H1 (cell line): ENCODE measurements at regions not wholly inside any gene's neighbourhood (a gene's known extent, or its start where the extent isn't known, plus 50 kb on each side); places are given as distances from the start of the nearest gene placed in this dataset.
"Not testable (repeated sequence)": the region's sequence is repeated elsewhere in the genome, so short reads cannot be mapped to it uniquely, and the experiment has no call there.

Experiments used
- CTCF ChIA-PET: fragments of 300-600 bp; sonication (Branson Sonifier 250); formaldehyde crosslinking; loops from one replicate; lab custom pipeline; 2021; ENCODE audit not compliant: partially characterized antibody; lab: Charles Lee
- POLR2A ChIA-PET: fragments of 300-600 bp; sonication (Branson Sonifier 250); formaldehyde crosslinking; loops from one replicate; lab custom pipeline; 2021; ENCODE audit warnings: inconsistent platforms; ENCODE audit not compliant: partially characterized antibody; lab: Charles Lee
- DNase-seq, 2 experiments: peaks; one replicate each; pipeline versions ENCODE4 v3.0.0 to v3.0.0-alpha.2; 2010 to 2022; ENCODE audit warnings: low spot score in 2 of 2, low read depth in 1 of 2, mixed read lengths in 1 of 2
- FAIRE-seq: peaks from 2 replicates; lab custom pipeline; 2011; peaks lifted over from hg19 to GRCh38; lab: Jason Lieb, UNC
- H2AFZ ChIP-seq: 2 replicates; pipeline ENCODE4 v1.8.1; 2012; ENCODE audit warnings: low read length, inconsistent platforms
- H2AK5ac ChIP-seq: 2 replicates; pipeline ENCODE4 v1.6.1; 2013; ENCODE audit warnings: low read depth, low read length
- H2BK120ac ChIP-seq: replicated peaks from 2 replicates; pipeline ENCODE3; 2013; ENCODE audit warnings: low read depth, low read length, inconsistent platforms
- H2BK12ac ChIP-seq: 2 replicates; pipeline ENCODE4 v1.6.1; 2013; ENCODE audit warnings: low read depth, low read length
- H2BK15ac ChIP-seq: 2 replicates; pipeline ENCODE4 v1.6.1; 2013; ENCODE audit warnings: low read length
- H2BK20ac ChIP-seq: 2 replicates; pipeline ENCODE4 v1.6.1; 2013; ENCODE audit warnings: low read length
- H2BK5ac ChIP-seq: 2 replicates; pipeline ENCODE4 v1.6.1; 2013; ENCODE audit warnings: low read depth, low read length
- H3K14ac ChIP-seq: 2 replicates; pipeline ENCODE4 v1.6.1; 2013; ENCODE audit warnings: inconsistent platforms; ENCODE audit not compliant: insufficient read length
- H3K18ac ChIP-seq: 2 replicates; pipeline ENCODE4 v1.6.1; 2013; ENCODE audit warnings: low read length; ENCODE audit errors: extremely low read depth
- H3K23ac ChIP-seq: 2 replicates; pipeline ENCODE4 v1.6.1; 2013; ENCODE audit warnings: inconsistent platforms; ENCODE audit not compliant: insufficient read length
- H3K23me2 ChIP-seq: 2 replicates; pipeline ENCODE4 v1.6.1; 2013; ENCODE audit warnings: low read depth, low read length
- H3K27ac ChIP-seq: 2 replicates; pipeline ENCODE4 v1.6.1; 2011; ENCODE audit warnings: low read depth, low read length, inconsistent platforms
- H3K27me3 ChIP-seq, 4 experiments: replicated peaks in 1 of 4; 1 replicate in 1 of 4; 2 replicates in 3 of 4; pipeline versions ENCODE4 v1.6.1 to v1.8.1; 2011 to 2013; ENCODE audit warnings: low read length in 3 of 4, mild to moderate bottlenecking in 3 of 4, inconsistent platforms in 2 of 4, mixed read lengths in 2 of 4, moderate library complexity in 1 of 4; ENCODE audit not compliant: control insufficient read depth in 3 of 4, insufficient read depth in 3 of 4; ENCODE audit errors: extremely low read depth in 1 of 4
- H3K36me3 ChIP-seq, 4 experiments: 2 replicates each; pipeline versions ENCODE4 v1.6.1 to v1.8.1; 2011 to 2013; ENCODE audit warnings: mild to moderate bottlenecking in 4 of 4, low read length in 3 of 4, moderate library complexity in 2 of 4, control low read depth in 1 of 4, inconsistent platforms in 1 of 4; ENCODE audit not compliant: insufficient read depth in 4 of 4, control insufficient read depth in 2 of 4
- H3K4ac ChIP-seq: replicated peaks from 2 replicates; pipeline ENCODE3; 2013; ENCODE audit warnings: low read length, low read depth, mixed read lengths, inconsistent platforms; ENCODE audit not compliant: insufficient read length
- H3K4me1 ChIP-seq, 4 experiments: replicated peaks in 1 of 4; 1 replicate in 1 of 4; 2 replicates in 3 of 4; pipeline versions ENCODE4 v1.6.1 to v1.8.1; 2011 to 2013; ENCODE audit warnings: low read length in 3 of 4, inconsistent platforms in 2 of 4, mixed read lengths in 1 of 4; ENCODE audit not compliant: insufficient read depth in 4 of 4, control insufficient read depth in 3 of 4
- H3K4me2 ChIP-seq, 2 experiments: 2 replicates each; pipeline versions ENCODE4 v1.6.1 to v1.8.1; 2011 to 2013; ENCODE audit warnings: low read depth in 2 of 2, low read length in 2 of 2, control low read depth in 1 of 2, inconsistent platforms in 1 of 2, mild to moderate bottlenecking in 1 of 2; ENCODE audit not compliant: insufficient read depth in 1 of 2
- H3K4me3 ChIP-seq, 4 experiments: fragments of 200-600, 300-600 bp in 1 of 4; sonication (generic), shearing (Covaris generic), sonication (Bioruptor Twin) in 1 of 4; 2 replicates each; pipeline versions ENCODE4 v1.5.1 to v1.8.1; 2011 to 2016; ENCODE audit warnings: low read length in 4 of 4, low read depth in 3 of 4, control low read depth in 2 of 4, inconsistent platforms in 2 of 4, mild to moderate bottlenecking in 2 of 4, mixed read lengths in 1 of 4, moderate library complexity in 1 of 4; ENCODE audit not compliant: insufficient read depth in 2 of 4; ENCODE audit errors: extremely low read depth in 1 of 4
- H3K56ac ChIP-seq: replicated peaks from 2 replicates; pipeline ENCODE3; 2013; ENCODE audit warnings: low read depth, mild to moderate bottlenecking, mixed read lengths, low read length, inconsistent platforms; ENCODE audit not compliant: insufficient read length
- H3K79me1 ChIP-seq: 2 replicates; pipeline ENCODE4 v1.6.1; 2013; ENCODE audit warnings: low read depth, low read length, control low read depth
- H3K79me2 ChIP-seq, 2 experiments: 2 replicates each; pipeline versions ENCODE4 v1.6.1 to v1.8.1; 2012 to 2013; ENCODE audit warnings: low read length in 2 of 2, mild to moderate bottlenecking in 2 of 2, inconsistent platforms in 1 of 2; ENCODE audit not compliant: insufficient read depth in 2 of 2, control insufficient read depth in 1 of 2
- H3K9ac ChIP-seq, 4 experiments: replicated peaks in 1 of 4; 1 replicate in 1 of 4; 2 replicates in 3 of 4; pipeline versions ENCODE4 v1.6.1 to v1.8.1; 2011 to 2013; ENCODE audit warnings: low read depth in 3 of 4, low read length in 3 of 4, control low read depth in 2 of 4, mild to moderate bottlenecking in 2 of 4, moderate library complexity in 2 of 4, inconsistent platforms in 1 of 4; ENCODE audit errors: extremely low read depth in 1 of 4
- H3K9me3 ChIP-seq, 2 experiments: 2 replicates each; pipeline versions ENCODE4 v1.6.1 to v1.8.1; 2012 to 2013; ENCODE audit warnings: mild to moderate bottlenecking in 2 of 2, moderate library complexity in 2 of 2, control low read depth in 1 of 2, inconsistent platforms in 1 of 2, low read depth in 1 of 2, low read length in 1 of 2, mixed read lengths in 1 of 2; ENCODE audit not compliant: insufficient read depth in 2 of 2
- H4K20me1 ChIP-seq, 2 experiments: replicated peaks in 1 of 2; 2 replicates each; pipeline versions ENCODE3 to v1.8.1; 2011 to 2013; ENCODE audit warnings: inconsistent platforms in 2 of 2, low read length in 2 of 2, mild to moderate bottlenecking in 1 of 2; ENCODE audit not compliant: insufficient read depth in 2 of 2, control insufficient read depth in 1 of 2
- H4K5ac ChIP-seq: 2 replicates; pipeline ENCODE4 v1.6.1; 2013; ENCODE audit warnings: low read length, low read depth, mixed read lengths, inconsistent platforms; ENCODE audit not compliant: insufficient read length
- H4K8ac ChIP-seq: 2 replicates; pipeline ENCODE4 v1.8.0; 2013; ENCODE audit warnings: mild to moderate bottlenecking, moderate library complexity, low read length, inconsistent platforms; ENCODE audit not compliant: insufficient read depth; ENCODE audit errors: extremely low read depth
- H4K91ac ChIP-seq: replicated peaks from 2 replicates; pipeline ENCODE3; 2013; ENCODE audit warnings: low read length, mixed read lengths, inconsistent platforms; ENCODE audit not compliant: insufficient read length
- WGBS, 2 experiments: shearing (Covaris generic) in 1 of 2; methylation state at CpG; one replicate each; pipeline versions ENCODE4 v1.1.6 to v1.1.7; 2013 to 2015; ENCODE audit warnings: low lambda C conversion rate in 2 of 2, mixed read lengths in 2 of 2, inconsistent platforms in 1 of 2, low coverage in 1 of 2, missing lambda C conversion rate in 1 of 2; ENCODE audit not compliant: insufficient replicate concordance in 2 of 2, insufficient coverage in 1 of 2, insufficient read length in 1 of 2; ENCODE audit errors: extremely low coverage in 1 of 2, missing lambda C conversion rate in 1 of 2; 5-methylcytosine and 5-hydroxymethylcytosine counted together

DNA sequence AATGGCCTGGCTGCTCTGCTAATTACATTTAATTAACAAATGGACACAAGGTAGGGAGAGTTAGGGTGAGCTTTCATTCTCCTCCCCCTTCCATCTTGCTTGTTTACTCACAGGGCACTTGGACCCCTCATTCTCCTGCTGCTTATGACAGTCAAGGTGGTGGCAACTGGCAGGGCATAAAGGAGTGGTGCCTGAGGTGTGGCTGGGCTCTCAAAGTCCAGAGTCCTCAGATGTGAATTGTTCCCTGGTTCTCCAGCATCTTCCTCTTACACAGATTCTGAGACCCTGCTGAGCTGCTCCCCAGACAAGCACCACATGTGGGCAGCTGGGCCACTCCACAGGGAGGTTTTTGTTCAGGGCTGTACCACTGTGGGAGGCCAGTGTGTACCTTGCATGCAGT lies 552.9 kb downstream of the RPIA start:
- H4K20me1 ChIP-seq, FAIRE-seq, H3K27me3 ChIP-seq, H2BK120ac ChIP-seq, H3K4me2 ChIP-seq, H2AK5ac ChIP-seq, H3K36me3 ChIP-seq, H3K23ac ChIP-seq, H3K4me3 ChIP-seq, DNase-seq, H3K23me2 ChIP-seq, H2BK20ac ChIP-seq, H4K91ac ChIP-seq, H3K14ac ChIP-seq, H3K9ac ChIP-seq, H3K79me2 ChIP-seq, H3K79me1 ChIP-seq, H2BK5ac ChIP-seq, H4K8ac ChIP-seq, H3K18ac ChIP-seq, H2BK15ac ChIP-seq, H3K27ac ChIP-seq, H4K5ac ChIP-seq, H3K56ac ChIP-seq, POLR2A ChIA-PET, H3K4ac ChIP-seq, H3K9me3 ChIP-seq, H2BK12ac ChIP-seq, CTCF ChIA-PET, H3K4me1 ChIP-seq, H2AFZ ChIP-seq: not testable (repeated sequence)

DNA sequence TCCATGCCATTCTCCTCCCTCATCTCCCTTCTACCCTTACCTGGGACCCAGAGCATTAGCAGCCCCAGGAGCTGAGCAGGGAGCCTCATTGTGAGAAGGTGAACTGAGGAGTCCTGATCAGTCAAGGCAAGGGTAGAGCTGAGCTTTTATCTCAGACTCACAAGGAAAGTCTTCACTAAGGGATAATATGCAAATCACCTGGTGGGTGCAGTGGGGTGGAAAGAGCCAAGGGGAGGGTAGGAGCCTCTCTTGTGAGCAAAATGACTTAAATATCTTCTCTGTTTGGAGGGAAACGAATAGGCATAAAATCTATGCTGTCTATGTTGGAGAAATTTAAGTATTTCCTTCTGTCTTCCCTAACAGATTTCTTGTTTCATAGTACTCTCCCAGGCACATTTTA lies 554.0 kb downstream of the RPIA start:
- H3K79me2 ChIP-seq, H2AFZ ChIP-seq, H3K23ac ChIP-seq, H3K4me1 ChIP-seq, H3K9me3 ChIP-seq, H3K27ac ChIP-seq, H2AK5ac ChIP-seq, H3K79me1 ChIP-seq, H3K27me3 ChIP-seq, H2BK5ac ChIP-seq, H3K9ac ChIP-seq, H3K18ac ChIP-seq, H2BK12ac ChIP-seq, H4K8ac ChIP-seq, H3K23me2 ChIP-seq, H2BK15ac ChIP-seq, H3K56ac ChIP-seq, H2BK120ac ChIP-seq, H4K20me1 ChIP-seq, H4K5ac ChIP-seq, H3K14ac ChIP-seq, H3K4me2 ChIP-seq, DNase-seq, H3K4me3 ChIP-seq, H2BK20ac ChIP-seq, H4K91ac ChIP-seq, POLR2A ChIA-PET, H3K4ac ChIP-seq, FAIRE-seq, H3K36me3 ChIP-seq: not testable (repeated sequence)
- CTCF ChIA-PET = interaction anchor here (0.6 kb wide), 1 partner anchor 1846 kb away, joined by 3 read pairs; no protein-coding TSS in a partner anchor
- 44% methylated on average over 1 of the region's 1 CpG; no CpG with 5 or more reads in 1 of the 2 experiments for WGBS, 2 experiments
